ENCODE measurements at regions not wholly inside any gene's neighbourhood (a gene's known extent, or its start where the extent isn't known, plus 50 kb on each side); places are given as distances from the start of the nearest gene placed in this dataset.

DNA sequence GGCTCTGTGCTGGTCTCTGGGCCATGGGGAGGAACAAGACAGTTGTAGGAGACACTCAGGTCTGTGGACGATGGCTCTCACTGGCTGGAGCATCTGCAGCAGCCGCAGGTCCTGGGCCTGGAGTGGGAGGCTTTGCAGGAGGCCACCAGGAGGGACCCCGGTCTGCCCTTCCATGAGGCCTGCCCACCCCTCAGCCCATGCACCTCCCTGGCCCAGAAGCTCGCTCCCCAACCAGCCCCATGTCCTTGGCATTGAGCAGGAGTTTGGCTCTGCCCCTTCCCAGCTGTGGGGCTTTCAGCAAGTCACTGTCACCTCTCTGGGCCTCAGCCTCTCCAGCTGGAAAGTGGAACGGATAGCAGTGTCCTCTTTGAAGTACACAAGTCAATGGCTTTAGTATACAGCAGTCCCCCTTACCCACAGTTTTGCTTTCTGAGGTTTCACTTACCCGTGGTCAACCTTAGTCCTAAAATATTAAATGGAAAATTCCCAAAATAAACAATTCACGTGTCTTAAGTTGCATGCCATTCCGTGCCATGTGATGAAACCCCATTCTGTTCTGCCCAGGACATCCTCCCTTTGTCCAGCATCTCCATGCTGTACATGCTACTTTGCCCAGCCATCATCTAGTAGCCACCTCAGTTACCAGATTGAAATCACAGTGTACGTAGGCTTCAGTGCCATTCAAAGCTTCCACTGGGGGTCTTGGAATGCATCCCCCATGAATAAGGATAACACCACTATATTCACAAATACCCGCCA lies 104.0 kb downstream of the CPZ start:
- TF ChIP-seq, protein P1, sequence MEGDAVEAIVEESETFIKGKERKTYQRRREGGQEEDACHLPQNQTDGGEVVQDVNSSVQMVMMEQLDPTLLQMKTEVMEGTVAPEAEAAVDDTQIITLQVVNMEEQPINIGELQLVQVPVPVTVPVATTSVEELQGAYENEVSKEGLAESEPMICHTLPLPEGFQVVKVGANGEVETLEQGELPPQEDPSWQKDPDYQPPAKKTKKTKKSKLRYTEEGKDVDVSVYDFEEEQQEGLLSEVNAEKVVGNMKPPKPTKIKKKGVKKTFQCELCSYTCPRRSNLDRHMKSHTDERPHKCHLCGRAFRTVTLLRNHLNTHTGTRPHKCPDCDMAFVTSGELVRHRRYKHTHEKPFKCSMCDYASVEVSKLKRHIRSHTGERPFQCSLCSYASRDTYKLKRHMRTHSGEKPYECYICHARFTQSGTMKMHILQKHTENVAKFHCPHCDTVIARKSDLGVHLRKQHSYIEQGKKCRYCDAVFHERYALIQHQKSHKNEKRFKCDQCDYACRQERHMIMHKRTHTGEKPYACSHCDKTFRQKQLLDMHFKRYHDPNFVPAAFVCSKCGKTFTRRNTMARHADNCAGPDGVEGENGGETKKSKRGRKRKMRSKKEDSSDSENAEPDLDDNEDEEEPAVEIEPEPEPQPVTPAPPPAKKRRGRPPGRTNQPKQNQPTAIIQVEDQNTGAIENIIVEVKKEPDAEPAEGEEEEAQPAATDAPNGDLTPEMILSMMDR (IDR thresholded peaks at IDR 0.05) = no peak
- TF ChIP-seq POLR2A (IDR thresholded peaks at IDR 0.05) (no peak), EP300 (IDR thresholded peaks at IDR 0.05) (no peak)

All from tibial nerve (tissue), 4 donors.